ENCODE measurements at regions not wholly inside any gene's neighbourhood (a gene's known extent, or its start where the extent isn't known, plus 50 kb on each side); places are given as distances from the start of the nearest gene placed in this dataset.

DNA sequence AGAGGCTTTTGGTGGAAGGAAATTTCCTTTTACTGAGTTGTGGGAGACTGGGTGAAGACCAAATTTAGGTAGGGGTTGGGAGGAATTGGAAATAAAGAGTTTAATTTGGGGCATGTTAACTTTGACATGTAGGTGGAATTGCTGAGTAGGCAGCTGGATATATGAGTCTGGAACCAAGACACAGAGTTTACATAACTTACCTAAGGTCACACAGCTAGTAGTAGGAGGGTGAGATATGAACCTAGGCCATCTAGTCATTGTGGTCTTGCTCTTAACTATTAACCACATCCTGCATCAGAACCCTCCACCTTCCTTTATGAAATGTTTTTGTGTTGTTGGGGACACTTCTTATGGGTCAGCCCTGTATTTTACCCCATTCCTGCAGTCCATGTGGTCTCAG, 113.1 kb downstream of the ICOS start:
- DNase-seq: no peak

- DNase-seq: no peak
Observed at GRCh38 chr2:204050681-204051080, 114.1 kb downstream of the ICOS start.

- no peak for DNase-seq
Observed at GRCh38 chr2:204051476-204051875, 114.9 kb downstream of the ICOS start.

GRCh38 chr2:204051984-204052556, 115.5 kb downstream of the ICOS start:
- no peak for DNase-seq

DNA sequence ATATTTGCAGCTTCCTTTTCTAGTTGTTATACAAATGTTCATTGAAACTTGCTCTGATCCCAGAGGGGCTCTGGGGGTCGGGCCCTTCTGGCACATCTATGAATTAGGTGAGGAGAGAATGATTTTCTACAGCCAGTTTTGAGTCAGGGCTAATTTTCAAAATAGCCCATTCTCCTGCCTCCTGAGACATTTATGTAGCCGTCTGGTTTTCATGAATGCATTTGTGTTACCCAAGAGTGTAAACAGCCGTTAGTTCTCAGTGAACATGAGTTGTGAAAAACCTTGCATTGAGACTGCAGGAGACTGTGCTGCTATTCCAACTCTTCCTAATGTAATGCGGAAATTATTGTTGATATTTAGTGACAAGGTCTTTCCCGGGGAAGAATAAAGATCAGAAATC, 122.5 kb downstream of the ICOS start:
- no peak for DNase-seq

DNA sequence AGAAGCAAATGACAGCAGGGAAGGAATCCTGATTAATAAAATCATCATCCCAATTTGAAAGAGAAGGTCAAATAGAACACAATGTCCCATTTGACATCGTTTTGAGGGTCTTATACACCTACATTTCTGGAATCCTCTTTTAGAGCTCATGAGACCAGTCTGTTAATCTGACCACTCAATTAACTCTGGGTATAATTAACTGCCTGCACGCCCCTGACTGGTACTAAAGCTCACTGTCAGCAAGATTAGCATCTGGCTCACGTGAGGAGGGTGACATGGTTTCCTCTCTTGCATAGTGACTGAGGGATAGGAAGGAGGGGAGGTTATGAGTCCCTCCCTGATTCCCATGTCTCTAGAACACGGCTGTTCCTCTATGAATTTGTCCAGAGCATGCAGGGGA, 124.3 kb downstream of the ICOS start:
- DNase-seq: no peak

- no peak for DNase-seq
Observed at GRCh38 chr2:204061241-204061640, 124.7 kb downstream of the ICOS start.

GRCh38 chr2:204064119-204064518, 127.6 kb downstream of the ICOS start:
- DNase-seq: no peak

GRCh38 chr2:204065566-204065965, 129.0 kb downstream of the ICOS start:
- DNase-seq: no peak

- DNase-seq: no peak
Observed at GRCh38 chr2:204066051-204066450, 129.5 kb downstream of the ICOS start.

GRCh38 chr2:204069804-204070203, 133.2 kb downstream of the ICOS start:
- no peak for DNase-seq

DNA sequence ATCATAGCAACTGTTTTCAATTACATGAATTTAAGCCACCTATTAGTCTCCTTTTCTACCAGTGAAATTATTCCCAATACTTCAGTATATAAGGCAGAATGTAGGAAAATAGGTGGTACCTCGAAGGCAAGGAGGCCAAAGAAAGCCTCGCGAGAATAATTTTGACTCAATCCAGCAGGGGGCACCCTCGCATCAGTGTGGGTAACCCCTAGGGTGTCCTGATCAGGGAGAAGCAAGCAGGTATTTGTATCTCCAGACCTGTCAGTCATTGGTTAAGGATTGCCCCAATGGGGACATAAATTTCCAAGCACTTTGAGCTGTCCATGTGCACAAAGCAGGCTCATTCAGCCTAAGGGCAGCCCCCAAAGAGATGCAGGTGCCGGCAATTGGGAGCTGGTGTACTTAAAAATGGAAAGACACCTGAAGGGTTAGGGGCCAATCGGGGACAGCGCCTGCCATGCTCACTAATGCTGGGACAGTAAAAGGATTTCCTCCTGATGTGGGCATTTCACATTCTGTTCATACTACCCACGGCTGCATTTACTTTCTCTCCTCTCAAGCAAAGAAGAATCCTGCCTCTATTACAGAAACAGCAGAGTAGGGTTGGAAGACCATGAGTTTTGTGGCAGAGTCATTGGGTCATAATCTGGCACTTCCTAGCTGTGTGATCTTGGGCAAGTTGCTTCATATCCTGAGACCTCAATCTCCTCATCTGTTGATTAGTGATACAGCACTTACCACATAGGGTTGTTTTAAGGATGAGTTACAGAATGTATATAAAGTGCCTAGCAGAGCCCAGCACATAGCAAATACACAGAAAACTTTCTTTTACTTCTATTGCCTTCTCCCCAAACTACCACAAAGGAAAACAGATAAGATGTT, 136.1 kb downstream of the ICOS start:
- DNase-seq: no peak

- DNase-seq: no peak
Observed at GRCh38 chr2:204074456-204074855, 137.9 kb downstream of the ICOS start.

DNA sequence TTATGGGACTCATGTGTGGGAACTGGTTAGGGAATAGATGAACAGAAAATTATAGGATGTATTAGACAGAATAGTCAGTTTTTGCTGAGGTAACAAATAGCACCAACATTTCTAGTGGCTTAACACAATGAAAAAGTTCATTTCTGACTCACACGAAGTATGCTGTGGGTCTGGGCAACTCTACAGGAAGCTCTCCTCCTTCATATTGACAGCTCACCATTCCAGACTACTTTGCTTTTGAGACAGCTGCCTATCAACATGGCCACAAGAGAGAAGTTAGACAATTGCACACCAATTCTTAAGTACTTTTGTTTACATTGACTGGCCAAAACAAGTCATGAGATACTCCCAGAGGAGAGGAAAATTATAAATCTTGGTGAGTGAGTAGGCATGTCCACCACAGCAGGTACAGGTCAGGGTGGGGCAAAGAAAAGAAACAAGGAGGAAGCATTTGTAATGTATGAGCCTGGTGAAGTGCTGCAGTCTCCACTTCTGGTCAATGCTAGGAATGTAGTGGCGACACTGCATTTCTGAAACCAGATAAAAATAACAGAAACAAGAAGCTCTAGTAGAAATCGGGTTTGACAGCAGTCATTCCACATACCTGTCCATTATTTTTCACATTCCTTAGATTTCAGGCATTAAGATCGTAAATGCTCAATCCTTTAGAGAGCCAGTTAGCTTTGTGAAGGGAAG, 141.6 kb downstream of the ICOS start:
- DNase-seq: no peak

DNA sequence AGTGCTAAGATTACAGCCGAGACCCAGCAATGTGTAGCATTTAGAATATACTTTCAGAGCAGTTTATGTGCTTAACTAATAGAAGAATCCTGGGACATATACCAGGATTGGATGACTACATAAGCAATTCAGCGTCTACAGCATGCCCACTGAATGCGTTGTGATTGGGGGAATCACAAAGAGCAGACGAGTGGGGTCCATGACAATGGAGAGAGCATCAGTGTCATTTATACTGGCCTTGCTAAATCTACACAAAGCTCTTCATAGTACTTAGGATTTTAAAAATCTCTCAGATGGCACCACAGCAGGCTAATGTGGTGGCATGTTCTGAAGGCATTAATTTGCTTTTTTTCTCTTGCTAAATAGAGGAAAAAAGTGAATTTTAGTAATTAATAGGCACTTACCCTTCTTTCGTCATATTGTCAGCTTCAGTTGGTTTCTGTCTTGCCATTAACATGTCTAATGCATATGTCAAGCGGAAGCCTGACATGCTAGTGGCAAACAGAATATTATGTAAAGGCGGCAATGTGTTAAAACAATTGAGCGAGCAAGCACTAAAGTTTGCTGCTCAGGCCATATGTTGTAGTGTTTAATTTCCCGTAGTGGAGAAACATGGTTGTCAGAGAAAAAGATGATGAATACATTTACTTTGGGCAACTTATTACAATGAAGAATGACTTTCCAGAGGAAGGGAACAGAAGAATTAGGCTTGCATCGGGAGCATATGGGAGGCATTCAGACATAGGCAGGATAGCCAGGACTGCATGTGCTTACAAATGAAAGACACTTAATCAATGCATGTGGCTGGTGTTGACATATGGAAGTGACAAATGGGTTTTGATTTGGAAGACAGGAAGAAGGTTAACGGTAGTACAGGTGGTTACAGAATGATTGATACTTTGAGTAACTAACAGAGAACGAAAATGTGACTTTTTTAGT, 145.2 kb downstream of the ICOS start:
- no peak for DNase-seq

GRCh38 chr2:204086167-204086566, 149.6 kb downstream of the ICOS start:
- no peak for DNase-seq

DNA sequence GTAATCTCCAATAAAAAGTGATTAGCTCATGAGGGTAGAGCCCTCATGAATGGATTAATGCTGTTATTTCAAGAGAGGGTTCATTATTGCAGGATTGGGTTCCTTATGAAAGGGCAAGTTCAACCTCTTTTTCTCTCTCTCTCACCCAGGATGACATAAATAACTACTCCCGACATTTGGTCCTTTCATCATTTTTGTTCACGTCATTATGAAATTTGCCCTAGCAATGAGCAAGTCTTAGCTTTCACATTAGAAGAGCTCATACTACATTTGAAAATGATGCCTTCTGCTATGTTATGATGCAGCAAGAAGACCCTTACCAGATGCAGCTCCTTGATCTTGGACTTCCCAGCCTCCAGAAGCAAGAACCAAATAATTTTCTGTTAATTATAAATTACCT, 152.5 kb downstream of the ICOS start:
- no peak for DNase-seq

GRCh38 chr2:204089574-204089973, 153.0 kb downstream of the ICOS start:
- DNase-seq: no peak

- no peak for DNase-seq
Observed at GRCh38 chr2:204090021-204090420, 153.5 kb downstream of the ICOS start.

DNA sequence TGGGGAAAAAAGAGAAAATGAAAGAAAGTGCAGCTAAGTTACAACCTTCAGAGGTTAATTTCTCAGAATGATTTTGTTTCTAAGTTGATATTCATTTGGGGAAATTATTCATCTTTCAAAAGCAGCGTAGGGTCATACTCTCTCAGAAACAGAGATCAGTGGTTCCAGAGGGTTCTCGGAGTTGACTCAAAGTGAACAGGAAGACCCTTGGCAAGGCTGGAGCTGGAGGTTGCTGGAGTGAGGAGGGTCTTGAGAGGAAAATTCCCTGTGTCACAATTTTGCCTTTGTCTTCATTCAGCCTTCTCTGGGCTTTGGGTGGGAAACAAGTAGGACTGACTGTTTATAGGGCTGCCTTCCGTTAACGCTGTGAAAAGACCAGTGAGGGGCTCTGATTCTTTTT, 168.2 kb downstream of the ICOS start:
- no peak for DNase-seq

- no peak for DNase-seq
Observed at GRCh38 chr2:204108330-204108751, 171.8 kb downstream of the ICOS start.

GRCh38 chr2:204108781-204109295, 172.3 kb downstream of the ICOS start:
- no peak for DNase-seq

DNA sequence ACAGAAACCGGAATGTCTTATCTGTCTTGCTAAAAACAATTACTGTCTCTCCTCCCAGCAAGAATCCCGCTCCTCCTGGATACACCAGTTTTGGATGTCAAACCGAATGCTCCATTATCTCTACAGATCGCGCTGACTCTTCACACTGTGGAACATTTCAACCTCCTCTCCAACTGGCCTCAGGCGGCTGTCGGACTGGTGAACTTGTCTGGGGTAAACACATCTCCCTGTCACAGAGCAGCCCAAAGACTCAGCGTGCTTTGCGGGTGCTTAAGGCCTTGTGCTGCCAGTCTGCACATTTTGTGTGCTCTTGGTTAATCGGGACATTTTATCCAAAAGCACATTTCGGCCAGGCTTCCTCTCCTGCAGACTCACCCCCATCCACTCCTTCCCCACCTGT, 173.1 kb downstream of the ICOS start:
- no peak for DNase-seq

Data from DMS79 treated with DMSO at 0.1 percent for 48 hours (cell line).